ENCODE measurements at regions not wholly inside any gene's neighbourhood (a gene's known extent, or its start where the extent isn't known, plus 50 kb on each side); places are given as distances from the start of the nearest gene placed in this dataset.
"Not testable (repeated sequence)": the region's sequence is repeated elsewhere in the genome, so short reads cannot be mapped to it uniquely, and the experiment has no call there.

- Histone ChIP-seq H3K4me1 (no peaks in the 10 kb centered on the region), H3K27me3 (ENCODE audit: low read depth) (no peaks in the 10 kb centered on the region), H3K9me3 (replicated peaks) (peaks cover 53% of the 10 kb centered on the region), H3K4me3 (no peak overlapping the region), H3K36me3 (no peaks in the 10 kb centered on the region), H3K27ac (replicated peaks) (no peak overlapping the region)
- intact Hi-C loops (cut with micrococcal nuclease): no loop called here
- TF ChIP-seq CTCF (IDR thresholded peaks at IDR 0.05; ENCODE audit: borderline replicate concordance): no peak
- DNase-seq: no peak
Observed at GRCh38 chr2:116153729-116154128, 1660.8 kb upstream of the DDX18 start.

GRCh38 chr2:116160657-116161056, 1653.8 kb upstream of the DDX18 start:
- H3K9me3 ChIP-seq (replicated peaks): peaks cover 59% of the 10 kb centered on the region
- intact Hi-C loops (cut with micrococcal nuclease): no loop called here
- no peak for DNase-seq

GRCh38 chr2:116162395-116162794, 1652.1 kb upstream of the DDX18 start:
- intact Hi-C loops (cut with micrococcal nuclease): no loop called here
- Histone ChIP-seq H3K27ac (replicated peaks) (no peak overlapping the region), H3K9me3 (replicated peaks) (peaks cover 42% of the 10 kb centered on the region), H3K4me1 (no peaks in the 10 kb centered on the region), H3K4me3 (no peak overlapping the region), H3K27me3 (ENCODE audit: low read depth) (no peaks in the 10 kb centered on the region), H3K36me3 (no peaks in the 10 kb centered on the region)
- TF ChIP-seq CTCF (IDR thresholded peaks at IDR 0.05; ENCODE audit: borderline replicate concordance): no peak
- no peak for DNase-seq

More at GRCh38 chr2:116160657-116161056, 1653.8 kb upstream of the DDX18 start:
- H3K4me1 ChIP-seq: no peaks in the 10 kb centered on the region
- TF ChIP-seq CTCF (IDR thresholded peaks at IDR 0.05; ENCODE audit: borderline replicate concordance): no peak
- H3K27ac ChIP-seq (replicated peaks): no peak overlapping the region
- H3K27me3 ChIP-seq (ENCODE audit: low read depth): no peaks in the 10 kb centered on the region
- H3K4me3 ChIP-seq: no peak overlapping the region
- no peaks in the 10 kb centered on the region for H3K36me3 ChIP-seq

- Histone ChIP-seq H3K4me3 (no peak overlapping the region), H3K27me3 (ENCODE audit: low read depth) (no peaks in the 10 kb centered on the region), H3K4me1 (no peaks in the 10 kb centered on the region), H3K36me3 (no peaks in the 10 kb centered on the region), H3K9me3 (replicated peaks) (peaks cover 28% of the 10 kb centered on the region), H3K27ac (replicated peaks) (no peak overlapping the region)
- intact Hi-C loops (cut with micrococcal nuclease): no loop called here
- no peak for TF ChIP-seq CTCF (IDR thresholded peaks at IDR 0.05; ENCODE audit: borderline replicate concordance)
- DNase-seq: no peak
Observed at GRCh38 chr2:116167107-116167506, 1647.4 kb upstream of the DDX18 start.

- H3K36me3 ChIP-seq: no peaks in the 10 kb centered on the region
- no peaks in the 10 kb centered on the region for H3K4me1 ChIP-seq
- no peaks in the 10 kb centered on the region for H3K27me3 ChIP-seq (ENCODE audit: low read depth)
- intact Hi-C loops (cut with micrococcal nuclease): no loop called here
- peaks cover 22% of the 10 kb centered on the region for H3K9me3 ChIP-seq (replicated peaks)
- TF ChIP-seq CTCF (IDR thresholded peaks at IDR 0.05; ENCODE audit: borderline replicate concordance): no peak
- H3K4me3 ChIP-seq: no peak overlapping the region
- DNase-seq: no peak
- no peak overlapping the region for H3K27ac ChIP-seq (replicated peaks)
Observed at GRCh38 chr2:116180072-116180471, 1634.4 kb upstream of the DDX18 start.

GRCh38 chr2:116190684-116191083, 1623.8 kb upstream of the DDX18 start:
- H3K4me3 ChIP-seq; DNase-seq; H3K4me1 ChIP-seq; H3K36me3 ChIP-seq; H3K27me3 ChIP-seq (ENCODE audit: low read depth); intact Hi-C loops (cut with micrococcal nuclease); H3K27ac ChIP-seq (replicated peaks): not testable (repeated sequence)
- peaks cover 51% of the 10 kb centered on the region for H3K9me3 ChIP-seq (replicated peaks)

Measured in left ventricle myocardium inferior (tissue), 1 donor.